ENCODE measurements at regions not wholly inside any gene's neighbourhood (a gene's known extent, or its start where the extent isn't known, plus 50 kb on each side); places are given as distances from the start of the nearest gene placed in this dataset.
"Not testable (repeated sequence)": the region's sequence is repeated elsewhere in the genome, so short reads cannot be mapped to it uniquely, and the experiment has no call there.

DNA sequence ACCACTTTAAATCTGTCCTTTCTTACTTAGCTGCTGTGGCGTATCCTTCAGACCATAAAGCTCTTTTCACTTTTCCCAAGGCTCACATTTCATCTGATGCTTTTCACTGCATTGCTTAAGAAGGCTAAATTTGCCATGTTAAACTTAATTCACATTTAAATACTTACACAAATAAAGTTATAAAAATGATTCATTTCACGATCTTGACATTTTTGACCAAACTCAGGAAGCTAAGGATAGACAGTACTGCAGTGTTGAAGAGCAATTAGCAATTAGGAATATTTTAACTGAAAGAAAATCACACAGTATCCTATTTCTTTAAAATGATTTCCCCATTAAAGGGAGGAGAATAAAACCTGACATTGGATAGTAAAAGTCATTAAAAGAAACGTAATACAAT, 1038.6 kb downstream of the STPG2 start:
- no peaks in the 10 kb centered on the region for H3K36me3 Mint-ChIP-seq (ENCODE audit: low read depth)
- no peaks in the 10 kb centered on the region for H3K4me1 Mint-ChIP-seq (ENCODE audit: low read depth)
- no peaks in the 10 kb centered on the region for H3K27me3 Mint-ChIP-seq
- peaks cover 27% of the 10 kb centered on the region for H3K9me3 Mint-ChIP-seq
- no peak overlapping the region for H3K4me3 Mint-ChIP-seq
- intact Hi-C loops (cut with micrococcal nuclease), result no loop called here
- H3K27ac Mint-ChIP-seq, result no peak overlapping the region

DNA sequence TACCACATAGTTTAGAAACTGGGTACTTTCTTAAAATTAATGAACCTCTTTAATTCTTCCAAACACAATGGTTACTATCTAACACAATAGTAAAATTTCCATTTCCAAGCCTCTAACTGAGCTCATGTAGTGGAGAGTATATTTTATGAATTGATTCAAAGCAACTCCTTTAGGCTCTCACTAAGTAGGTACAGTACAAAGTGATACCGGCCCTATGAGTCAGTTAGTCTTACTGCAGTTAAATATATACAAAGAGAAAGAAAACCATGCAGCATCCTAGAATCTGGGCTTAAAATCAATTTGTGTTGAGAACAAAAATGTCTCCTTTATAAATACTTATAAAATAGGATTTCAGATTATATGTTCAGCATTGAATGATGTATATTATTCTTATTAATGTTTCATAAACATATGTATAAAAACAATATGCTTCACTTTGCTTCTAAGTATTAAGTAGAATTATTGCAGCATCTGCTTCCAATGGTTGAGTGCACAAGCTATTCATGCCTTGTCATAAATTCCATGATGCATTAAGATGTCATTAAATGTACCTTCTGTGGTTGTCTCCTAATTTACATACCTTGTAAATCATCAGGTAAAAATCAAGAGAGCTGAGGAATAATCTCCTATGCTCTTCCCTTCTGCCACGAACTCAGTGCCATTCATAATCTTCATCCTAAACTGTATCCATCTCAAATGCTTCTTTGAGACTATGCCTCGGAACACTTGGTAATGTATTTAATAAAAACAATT, 1037.8 kb downstream of the STPG2 start:
- no peaks in the 10 kb centered on the region for H3K27me3 Mint-ChIP-seq
- H3K27ac Mint-ChIP-seq, result no peak overlapping the region
- H3K36me3 Mint-ChIP-seq (ENCODE audit: low read depth), result no peaks in the 10 kb centered on the region
- intact Hi-C loops (cut with micrococcal nuclease), result no loop called here
- H3K4me1 Mint-ChIP-seq (ENCODE audit: low read depth), result no peaks in the 10 kb centered on the region
- H3K4me3 Mint-ChIP-seq, result no peak overlapping the region
- H3K9me3 Mint-ChIP-seq, result peaks cover 27% of the 10 kb centered on the region

DNA sequence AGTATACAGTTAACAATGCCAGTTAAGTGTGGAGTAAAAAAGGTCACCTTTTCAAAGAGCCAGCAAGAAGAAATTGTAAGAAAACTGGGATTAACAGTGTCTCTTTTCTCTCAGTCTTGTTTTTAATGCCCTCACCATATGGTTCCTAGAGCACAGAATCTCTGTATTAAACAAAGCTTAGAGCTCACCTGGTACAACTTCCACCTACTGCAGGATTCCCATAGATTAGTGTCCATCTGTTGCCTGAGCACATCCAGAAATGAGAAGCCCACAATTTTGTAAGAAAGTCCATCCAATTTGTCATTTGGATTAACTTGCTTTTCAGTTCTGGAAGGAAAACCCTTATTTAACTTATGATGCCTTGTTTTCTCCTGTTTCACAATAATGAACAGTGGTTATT, 1037.1 kb downstream of the STPG2 start:
- no peak overlapping the region for H3K4me3 Mint-ChIP-seq
- intact Hi-C loops (cut with micrococcal nuclease), result no loop called here
- H3K27me3 Mint-ChIP-seq, result no peaks in the 10 kb centered on the region
- H3K36me3 Mint-ChIP-seq (ENCODE audit: low read depth), result no peaks in the 10 kb centered on the region
- no peaks in the 10 kb centered on the region for H3K4me1 Mint-ChIP-seq (ENCODE audit: low read depth)
- H3K9me3 Mint-ChIP-seq, result peaks cover 22% of the 10 kb centered on the region
- no peak overlapping the region for H3K27ac Mint-ChIP-seq

DNA sequence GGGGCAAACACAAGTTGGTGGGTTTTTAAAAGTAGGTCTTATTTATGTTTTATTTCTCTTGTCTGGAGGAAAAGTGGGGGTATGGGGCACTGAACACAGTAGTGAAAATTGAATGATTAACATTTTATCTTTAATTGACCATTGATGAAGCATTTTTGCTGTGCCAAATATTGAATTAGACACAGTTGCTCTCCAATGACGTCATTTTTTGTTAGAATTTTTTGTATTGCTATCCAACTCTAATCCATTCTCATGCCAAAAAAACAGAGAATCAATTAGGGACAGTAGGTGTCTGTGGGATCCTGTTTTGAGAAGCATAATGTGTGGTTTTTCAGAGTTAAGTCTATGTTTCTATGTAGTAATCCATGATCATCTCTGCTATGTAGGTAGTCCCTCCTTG, 1032.8 kb downstream of the STPG2 start:
- Mint-ChIP-seq H3K9me3 (peaks cover 11% of the 10 kb centered on the region), H3K36me3 (ENCODE audit: low read depth) (no peaks in the 10 kb centered on the region), H3K4me3 (no peak overlapping the region), H3K4me1 (ENCODE audit: low read depth) (no peaks in the 10 kb centered on the region), H3K27ac (no peak overlapping the region), H3K27me3 (no peaks in the 10 kb centered on the region)
- intact Hi-C loops (cut with micrococcal nuclease), result no loop called here

DNA sequence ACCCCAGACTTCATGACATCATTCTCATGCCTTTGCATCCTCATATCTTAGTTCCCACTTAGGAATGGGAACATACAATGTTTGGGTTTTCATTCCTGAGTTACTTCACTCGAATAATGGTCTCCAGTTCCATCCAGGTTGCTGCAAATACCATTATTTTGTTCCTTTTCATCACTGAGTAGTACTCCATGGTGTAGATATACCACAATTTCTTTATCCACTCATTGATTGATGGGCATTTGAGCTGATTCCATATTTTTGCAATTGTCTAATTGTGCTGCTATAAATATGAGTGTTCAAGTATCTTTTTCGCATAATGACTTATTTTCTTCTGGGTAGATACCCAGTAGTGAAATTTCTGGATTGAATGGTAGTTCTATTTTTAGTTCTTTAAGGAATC, 1026.8 kb downstream of the STPG2 start:
- intact Hi-C loops (cut with micrococcal nuclease), result no loop called here
- H3K27me3 Mint-ChIP-seq, result no peaks in the 10 kb centered on the region
- no peak overlapping the region for H3K27ac Mint-ChIP-seq
- H3K4me3 Mint-ChIP-seq, result no peak overlapping the region
- H3K36me3 Mint-ChIP-seq (ENCODE audit: low read depth), result no peaks in the 10 kb centered on the region
- H3K4me1 Mint-ChIP-seq (ENCODE audit: low read depth), result no peaks in the 10 kb centered on the region
- H3K9me3 Mint-ChIP-seq, result peaks cover 24% of the 10 kb centered on the region

DNA sequence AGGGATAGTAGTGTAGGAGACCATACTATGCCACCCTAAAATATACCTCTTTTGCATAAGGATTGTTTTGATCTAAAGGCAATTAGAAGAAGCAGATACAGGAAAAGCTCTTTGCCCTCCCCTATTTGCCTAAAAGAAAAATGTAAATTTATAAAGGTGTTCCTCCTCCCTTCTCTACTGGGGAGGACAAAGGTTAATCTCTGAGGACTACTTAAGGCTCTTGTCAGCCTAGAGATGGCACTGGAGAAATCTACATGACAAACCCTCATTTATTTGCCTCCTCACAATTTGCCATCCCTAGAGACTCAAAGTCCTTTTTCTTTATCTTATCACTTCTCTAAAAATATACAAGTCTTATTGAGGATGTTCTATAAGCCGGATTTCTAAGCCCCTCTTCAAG, 1021.8 kb downstream of the STPG2 start:
- no peaks in the 10 kb centered on the region for H3K36me3 Mint-ChIP-seq (ENCODE audit: low read depth)
- H3K4me1 Mint-ChIP-seq (ENCODE audit: low read depth), result no peaks in the 10 kb centered on the region
- no peak overlapping the region for H3K27ac Mint-ChIP-seq
- H3K27me3 Mint-ChIP-seq, result no peaks in the 10 kb centered on the region
- H3K9me3 Mint-ChIP-seq, result peaks cover 48% of the 10 kb centered on the region
- H3K4me3 Mint-ChIP-seq, result no peak overlapping the region
- intact Hi-C loops (cut with micrococcal nuclease), result no loop called here

DNA sequence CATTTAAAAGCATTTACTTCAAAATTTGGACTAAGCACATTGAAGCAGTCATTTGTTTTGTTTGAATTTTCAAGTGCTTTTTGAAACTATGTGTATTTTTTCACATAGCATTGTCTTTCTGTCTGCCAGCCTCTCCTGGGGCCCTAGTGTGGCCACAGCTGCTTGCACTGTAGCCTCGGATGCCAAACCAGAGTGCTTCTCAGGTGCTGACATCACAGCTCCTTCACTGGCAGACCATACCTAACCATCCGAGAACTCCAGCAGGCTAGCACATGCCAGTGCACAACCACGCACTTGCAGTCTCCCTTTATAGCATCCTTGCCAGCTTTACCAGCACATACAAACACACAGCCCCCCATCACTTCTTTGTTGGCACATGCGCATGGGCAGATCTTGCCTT, 1019.7 kb downstream of the STPG2 start:
- Mint-ChIP-seq H3K4me3 (no peak overlapping the region), H3K27me3 (no peaks in the 10 kb centered on the region), H3K4me1 (ENCODE audit: low read depth) (no peaks in the 10 kb centered on the region), H3K27ac (no peak overlapping the region), H3K36me3 (ENCODE audit: low read depth) (no peaks in the 10 kb centered on the region), H3K9me3 (peaks cover 47% of the 10 kb centered on the region)
- intact Hi-C loops (cut with micrococcal nuclease), result no loop called here

DNA sequence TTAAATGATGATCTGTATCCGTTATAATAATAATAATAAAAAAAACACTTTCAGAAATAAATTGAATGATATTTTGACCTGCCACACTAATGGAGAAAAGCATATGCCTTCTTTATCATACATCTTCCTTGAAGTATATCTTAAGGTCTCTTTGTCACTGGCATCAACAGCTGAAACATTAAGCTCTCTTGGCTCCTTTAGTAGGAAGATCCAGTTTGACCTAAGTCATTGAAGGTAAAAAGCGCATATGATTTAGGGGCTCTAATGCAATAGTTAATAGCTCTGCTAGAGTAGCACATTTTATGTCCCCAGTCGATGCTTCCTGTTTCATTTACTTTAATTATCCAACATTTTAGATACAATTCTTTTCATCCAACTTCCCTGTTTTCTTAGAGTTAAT, 1010.8 kb downstream of the STPG2 start:
- intact Hi-C loops (cut with micrococcal nuclease), result no loop called here
- no peaks in the 10 kb centered on the region for H3K4me1 Mint-ChIP-seq (ENCODE audit: low read depth)
- H3K36me3 Mint-ChIP-seq (ENCODE audit: low read depth), result no peaks in the 10 kb centered on the region
- no peaks in the 10 kb centered on the region for H3K27me3 Mint-ChIP-seq
- no peak overlapping the region for H3K4me3 Mint-ChIP-seq
- H3K27ac Mint-ChIP-seq, result no peak overlapping the region
- peaks cover 30% of the 10 kb centered on the region for H3K9me3 Mint-ChIP-seq

DNA sequence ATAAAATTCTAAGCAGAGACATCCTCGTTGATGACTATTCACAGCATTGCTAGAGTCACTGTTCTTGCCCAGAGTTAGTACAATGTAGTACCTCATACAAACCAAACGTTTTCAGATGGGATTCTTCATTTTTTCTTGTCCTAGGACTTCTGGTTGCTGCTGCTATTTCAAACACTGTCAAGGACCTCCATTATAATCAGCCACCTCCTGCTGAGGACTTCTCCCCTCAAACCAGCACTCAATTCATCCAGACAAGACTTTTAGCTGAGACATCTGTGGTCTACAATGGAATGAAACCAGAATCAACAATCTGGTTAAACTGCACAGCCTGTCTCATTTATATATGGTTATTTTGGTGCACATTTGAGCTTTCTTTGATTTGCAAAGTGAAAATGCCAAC, 1008.8 kb downstream of the STPG2 start:
- Mint-ChIP-seq H3K27me3 (no peaks in the 10 kb centered on the region), H3K27ac (no peak overlapping the region), H3K4me1 (ENCODE audit: low read depth) (no peaks in the 10 kb centered on the region), H3K36me3 (ENCODE audit: low read depth) (no peaks in the 10 kb centered on the region), H3K4me3 (no peak overlapping the region), H3K9me3 (peaks cover 44% of the 10 kb centered on the region)
- intact Hi-C loops (cut with micrococcal nuclease), result no loop called here

DNA sequence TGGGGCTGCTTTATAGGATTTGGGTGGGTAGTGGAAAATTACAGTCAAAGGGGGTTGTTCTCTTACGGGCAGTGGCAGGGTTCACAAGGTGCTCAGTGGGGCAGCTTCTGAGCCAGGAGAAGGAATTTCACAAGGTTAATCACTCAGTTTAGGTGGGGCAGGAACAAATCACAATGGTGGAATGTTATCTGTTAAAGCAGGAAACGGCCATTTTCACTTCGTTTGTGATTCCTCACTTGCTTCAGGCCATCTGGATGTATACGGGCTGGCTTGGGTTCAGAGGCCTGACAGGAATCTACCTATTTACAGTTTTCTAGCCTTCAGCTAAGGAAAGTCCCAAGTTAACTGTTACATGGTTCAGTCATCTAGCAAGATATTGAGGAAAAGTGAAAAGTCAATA, 1003.5 kb downstream of the STPG2 start:
- peaks cover 66% of the 10 kb centered on the region for H3K9me3 Mint-ChIP-seq
- no peaks in the 10 kb centered on the region for H3K36me3 Mint-ChIP-seq (ENCODE audit: low read depth)
- no peaks in the 10 kb centered on the region for H3K27me3 Mint-ChIP-seq
- H3K4me1 Mint-ChIP-seq (ENCODE audit: low read depth), result no peaks in the 10 kb centered on the region
- intact Hi-C loops (cut with micrococcal nuclease), result no loop called here
- H3K27ac Mint-ChIP-seq, result no peak overlapping the region
- H3K4me3 Mint-ChIP-seq, result no peak overlapping the region

DNA sequence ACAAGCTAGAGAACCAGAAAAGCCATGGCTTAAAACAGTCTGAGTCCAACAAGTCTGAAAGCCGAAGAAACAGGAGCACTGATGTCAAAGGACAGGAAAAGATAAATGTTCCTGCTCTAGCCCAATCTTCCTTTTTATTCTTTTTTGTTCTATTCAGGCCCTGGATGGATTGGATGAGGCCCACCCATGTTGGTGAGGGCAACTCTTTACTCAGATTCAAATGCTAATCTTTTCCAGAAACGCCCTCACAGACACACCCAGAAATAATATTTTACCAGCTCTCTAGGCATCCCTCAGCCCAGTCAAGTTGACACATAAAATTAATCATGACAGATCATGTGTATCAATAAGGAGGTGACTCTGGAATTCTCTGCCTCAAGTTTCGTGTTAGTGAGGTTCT, 1002.7 kb downstream of the STPG2 start:
- H3K36me3 Mint-ChIP-seq (ENCODE audit: low read depth), result no peaks in the 10 kb centered on the region
- H3K4me1 Mint-ChIP-seq (ENCODE audit: low read depth), result no peaks in the 10 kb centered on the region
- no peak overlapping the region for H3K4me3 Mint-ChIP-seq
- peaks cover 59% of the 10 kb centered on the region for H3K9me3 Mint-ChIP-seq
- intact Hi-C loops (cut with micrococcal nuclease), result no loop called here
- no peak overlapping the region for H3K27ac Mint-ChIP-seq
- H3K27me3 Mint-ChIP-seq, result no peaks in the 10 kb centered on the region

DNA sequence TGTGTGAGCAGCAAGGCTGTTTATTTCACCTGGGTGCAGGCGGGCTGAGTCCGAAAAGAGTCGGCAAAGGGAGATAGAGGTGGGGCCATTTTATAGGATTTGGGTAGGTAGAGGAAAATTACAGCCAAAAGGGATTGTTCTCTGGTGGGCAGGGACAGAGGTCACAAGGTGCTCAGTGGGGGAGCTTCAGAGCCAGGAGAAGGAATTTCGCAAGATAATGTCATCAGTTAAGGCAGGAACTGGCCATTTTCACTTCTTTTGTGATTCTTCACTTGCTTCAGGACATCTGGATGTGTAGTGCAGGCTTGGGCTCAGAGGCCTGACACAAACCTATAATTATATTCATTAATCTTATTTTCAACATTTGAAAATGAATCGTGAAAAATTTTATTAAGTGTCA, 1001.9 kb downstream of the STPG2 start:
- not testable (repeated sequence) for H3K27me3 Mint-ChIP-seq

DNA sequence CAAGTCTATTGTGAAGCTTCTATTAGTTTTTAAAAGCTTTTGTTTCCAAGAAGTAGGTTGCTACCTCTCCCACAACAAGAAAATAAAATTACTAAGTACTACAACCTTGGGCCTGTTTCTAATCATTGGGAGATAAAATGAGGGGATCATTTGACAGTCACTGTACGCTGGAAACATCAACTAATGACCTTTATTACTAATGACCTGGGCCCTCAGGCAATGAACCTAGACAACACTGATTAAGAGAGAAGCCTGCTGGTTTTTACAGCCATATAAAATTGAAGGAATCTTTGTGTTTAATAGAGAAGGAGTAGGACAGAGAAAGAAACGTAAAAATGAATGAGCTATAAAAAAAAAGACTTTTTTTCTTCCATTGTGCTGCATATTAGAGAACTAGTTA, 1000.9 kb downstream of the STPG2 start:
- H3K9me3 Mint-ChIP-seq, result peaks cover 43% of the 10 kb centered on the region
- no peak overlapping the region for H3K4me3 Mint-ChIP-seq
- H3K4me1 Mint-ChIP-seq (ENCODE audit: low read depth), result no peaks in the 10 kb centered on the region
- H3K36me3 Mint-ChIP-seq (ENCODE audit: low read depth), result no peaks in the 10 kb centered on the region
- no peaks in the 10 kb centered on the region for H3K27me3 Mint-ChIP-seq
- intact Hi-C loops (cut with micrococcal nuclease), result no loop called here
- H3K27ac Mint-ChIP-seq, result no peak overlapping the region

More for the DNA sequence above, 1001.9 kb downstream of the STPG2 start:
- intact Hi-C loops (cut with micrococcal nuclease); H3K4me3 Mint-ChIP-seq; H3K4me1 Mint-ChIP-seq (ENCODE audit: low read depth); H3K36me3 Mint-ChIP-seq (ENCODE audit: low read depth); H3K27ac Mint-ChIP-seq: not testable (repeated sequence)
- peaks cover 52% of the 10 kb centered on the region for H3K9me3 Mint-ChIP-seq

DNA sequence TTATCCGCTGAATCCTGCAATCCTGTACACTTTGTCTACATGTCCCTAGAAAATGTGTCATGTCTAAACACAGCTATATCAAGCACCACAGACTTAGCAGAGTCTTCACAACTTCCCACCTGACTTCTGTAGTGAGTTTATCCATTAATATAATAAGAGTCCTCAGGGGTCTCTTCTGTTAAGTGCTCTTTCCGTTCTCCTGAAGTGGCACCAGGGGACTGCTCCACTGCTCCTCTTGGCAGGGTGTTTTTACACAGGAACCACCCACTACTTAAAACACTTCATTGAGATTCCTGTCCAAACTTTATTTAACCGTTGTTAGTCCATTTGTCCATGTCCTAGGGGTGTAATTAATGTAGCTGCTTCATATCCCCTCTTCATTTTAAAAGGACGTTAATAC, 1000.4 kb downstream of the STPG2 start:
- Mint-ChIP-seq H3K27me3 (no peaks in the 10 kb centered on the region), H3K4me1 (ENCODE audit: low read depth) (no peaks in the 10 kb centered on the region), H3K36me3 (ENCODE audit: low read depth) (no peaks in the 10 kb centered on the region), H3K9me3 (peaks cover 38% of the 10 kb centered on the region), H3K27ac (no peak overlapping the region), H3K4me3 (no peak overlapping the region)
- intact Hi-C loops (cut with micrococcal nuclease), result no loop called here

DNA sequence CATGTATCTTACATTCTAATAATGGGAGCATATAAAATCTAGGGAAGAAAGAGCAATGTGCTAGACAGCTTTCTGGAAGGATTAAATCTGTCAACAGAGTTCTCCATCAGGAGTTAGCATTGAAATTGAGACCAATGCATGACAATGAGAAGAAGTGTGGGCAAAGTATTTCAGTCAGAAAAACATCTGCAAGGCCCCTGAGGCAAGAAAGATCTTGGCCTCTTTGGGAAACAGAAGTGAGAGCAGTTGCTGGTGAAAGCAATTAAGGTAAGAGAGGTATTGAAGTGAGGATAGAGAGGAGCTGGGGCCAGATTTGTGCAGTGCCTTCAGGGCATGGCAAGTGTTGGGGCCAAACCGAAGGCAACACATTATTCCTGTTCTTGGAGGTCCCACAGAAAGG, 999.1 kb downstream of the STPG2 start:
- Mint-ChIP-seq H3K27me3 (no peaks in the 10 kb centered on the region), H3K9me3 (peaks cover 25% of the 10 kb centered on the region), H3K36me3 (ENCODE audit: low read depth) (no peaks in the 10 kb centered on the region), H3K27ac (no peak overlapping the region), H3K4me1 (ENCODE audit: low read depth) (no peaks in the 10 kb centered on the region), H3K4me3 (no peak overlapping the region)
- intact Hi-C loops (cut with micrococcal nuclease), result no loop called here

Measured in dendritic cell treated with granulocyte-macrophage colony-stimulating factor and Interleukin-4, amounts not matched to agents 40 ng/mL and 50 ng/mL, for 4 days (primary cell).